H1 (cell line): ENCODE measurements at regions not wholly inside any gene's neighbourhood (a gene's known extent, or its start where the extent isn't known, plus 50 kb on each side); places are given as distances from the start of the nearest gene placed in this dataset.

ENCODE experiments used
- CTCF ChIA-PET: fragments of 300-600 bp; sonication (Branson Sonifier 250); formaldehyde crosslinking; loops from one replicate; lab custom pipeline; 2021; ENCODE audit not compliant: partially characterized antibody; lab: Charles Lee
- POLR2A ChIA-PET: fragments of 300-600 bp; sonication (Branson Sonifier 250); formaldehyde crosslinking; loops from one replicate; lab custom pipeline; 2021; ENCODE audit warnings: inconsistent platforms; ENCODE audit not compliant: partially characterized antibody; lab: Charles Lee
- DNase-seq, 2 experiments: peaks; one replicate each; pipeline versions ENCODE4 v3.0.0 to v3.0.0-alpha.2; 2010 to 2022; ENCODE audit warnings: low spot score in 2 of 2, low read depth in 1 of 2, mixed read lengths in 1 of 2
- FAIRE-seq: peaks from 2 replicates; lab custom pipeline; 2011; peaks lifted over from hg19 to GRCh38; lab: Jason Lieb, UNC
- H2AFZ ChIP-seq: 2 replicates; pipeline ENCODE4 v1.8.1; 2012; ENCODE audit warnings: low read length, inconsistent platforms
- H2AK5ac ChIP-seq: 2 replicates; pipeline ENCODE4 v1.6.1; 2013; ENCODE audit warnings: low read depth, low read length
- H2BK120ac ChIP-seq: replicated peaks from 2 replicates; pipeline ENCODE3; 2013; ENCODE audit warnings: low read depth, low read length, inconsistent platforms
- H2BK12ac ChIP-seq: 2 replicates; pipeline ENCODE4 v1.6.1; 2013; ENCODE audit warnings: low read depth, low read length
- H2BK15ac ChIP-seq: 2 replicates; pipeline ENCODE4 v1.6.1; 2013; ENCODE audit warnings: low read length
- H2BK20ac ChIP-seq: 2 replicates; pipeline ENCODE4 v1.6.1; 2013; ENCODE audit warnings: low read length
- H2BK5ac ChIP-seq: 2 replicates; pipeline ENCODE4 v1.6.1; 2013; ENCODE audit warnings: low read depth, low read length
- H3K14ac ChIP-seq: 2 replicates; pipeline ENCODE4 v1.6.1; 2013; ENCODE audit warnings: inconsistent platforms; ENCODE audit not compliant: insufficient read length
- H3K18ac ChIP-seq: 2 replicates; pipeline ENCODE4 v1.6.1; 2013; ENCODE audit warnings: low read length; ENCODE audit errors: extremely low read depth
- H3K23ac ChIP-seq: 2 replicates; pipeline ENCODE4 v1.6.1; 2013; ENCODE audit warnings: inconsistent platforms; ENCODE audit not compliant: insufficient read length
- H3K23me2 ChIP-seq: 2 replicates; pipeline ENCODE4 v1.6.1; 2013; ENCODE audit warnings: low read depth, low read length
- H3K27ac ChIP-seq: 2 replicates; pipeline ENCODE4 v1.6.1; 2011; ENCODE audit warnings: low read depth, low read length, inconsistent platforms
- H3K27me3 ChIP-seq, 4 experiments: replicated peaks in 1 of 4; 1 replicate in 1 of 4; 2 replicates in 3 of 4; pipeline versions ENCODE4 v1.6.1 to v1.8.1; 2011 to 2013; ENCODE audit warnings: low read length in 3 of 4, mild to moderate bottlenecking in 3 of 4, inconsistent platforms in 2 of 4, mixed read lengths in 2 of 4, moderate library complexity in 1 of 4; ENCODE audit not compliant: control insufficient read depth in 3 of 4, insufficient read depth in 3 of 4; ENCODE audit errors: extremely low read depth in 1 of 4
- H3K36me3 ChIP-seq, 4 experiments: 2 replicates each; pipeline versions ENCODE4 v1.6.1 to v1.8.1; 2011 to 2013; ENCODE audit warnings: mild to moderate bottlenecking in 4 of 4, low read length in 3 of 4, moderate library complexity in 2 of 4, control low read depth in 1 of 4, inconsistent platforms in 1 of 4; ENCODE audit not compliant: insufficient read depth in 4 of 4, control insufficient read depth in 2 of 4
- H3K4ac ChIP-seq: replicated peaks from 2 replicates; pipeline ENCODE3; 2013; ENCODE audit warnings: low read length, low read depth, mixed read lengths, inconsistent platforms; ENCODE audit not compliant: insufficient read length
- H3K4me1 ChIP-seq, 4 experiments: replicated peaks in 1 of 4; 1 replicate in 1 of 4; 2 replicates in 3 of 4; pipeline versions ENCODE4 v1.6.1 to v1.8.1; 2011 to 2013; ENCODE audit warnings: low read length in 3 of 4, inconsistent platforms in 2 of 4, mixed read lengths in 1 of 4; ENCODE audit not compliant: insufficient read depth in 4 of 4, control insufficient read depth in 3 of 4
- H3K4me2 ChIP-seq, 2 experiments: 2 replicates each; pipeline versions ENCODE4 v1.6.1 to v1.8.1; 2011 to 2013; ENCODE audit warnings: low read depth in 2 of 2, low read length in 2 of 2, control low read depth in 1 of 2, inconsistent platforms in 1 of 2, mild to moderate bottlenecking in 1 of 2; ENCODE audit not compliant: insufficient read depth in 1 of 2
- H3K4me3 ChIP-seq, 4 experiments: fragments of 200-600, 300-600 bp in 1 of 4; sonication (generic), shearing (Covaris generic), sonication (Bioruptor Twin) in 1 of 4; 2 replicates each; pipeline versions ENCODE4 v1.5.1 to v1.8.1; 2011 to 2016; ENCODE audit warnings: low read length in 4 of 4, low read depth in 3 of 4, control low read depth in 2 of 4, inconsistent platforms in 2 of 4, mild to moderate bottlenecking in 2 of 4, mixed read lengths in 1 of 4, moderate library complexity in 1 of 4; ENCODE audit not compliant: insufficient read depth in 2 of 4; ENCODE audit errors: extremely low read depth in 1 of 4
- H3K56ac ChIP-seq: replicated peaks from 2 replicates; pipeline ENCODE3; 2013; ENCODE audit warnings: low read depth, mild to moderate bottlenecking, mixed read lengths, low read length, inconsistent platforms; ENCODE audit not compliant: insufficient read length
- H3K79me1 ChIP-seq: 2 replicates; pipeline ENCODE4 v1.6.1; 2013; ENCODE audit warnings: low read depth, low read length, control low read depth
- H3K79me2 ChIP-seq, 2 experiments: 2 replicates each; pipeline versions ENCODE4 v1.6.1 to v1.8.1; 2012 to 2013; ENCODE audit warnings: low read length in 2 of 2, mild to moderate bottlenecking in 2 of 2, inconsistent platforms in 1 of 2; ENCODE audit not compliant: insufficient read depth in 2 of 2, control insufficient read depth in 1 of 2
- H3K9ac ChIP-seq, 4 experiments: replicated peaks in 1 of 4; 1 replicate in 1 of 4; 2 replicates in 3 of 4; pipeline versions ENCODE4 v1.6.1 to v1.8.1; 2011 to 2013; ENCODE audit warnings: low read depth in 3 of 4, low read length in 3 of 4, control low read depth in 2 of 4, mild to moderate bottlenecking in 2 of 4, moderate library complexity in 2 of 4, inconsistent platforms in 1 of 4; ENCODE audit errors: extremely low read depth in 1 of 4
- H3K9me3 ChIP-seq, 2 experiments: 2 replicates each; pipeline versions ENCODE4 v1.6.1 to v1.8.1; 2012 to 2013; ENCODE audit warnings: mild to moderate bottlenecking in 2 of 2, moderate library complexity in 2 of 2, control low read depth in 1 of 2, inconsistent platforms in 1 of 2, low read depth in 1 of 2, low read length in 1 of 2, mixed read lengths in 1 of 2; ENCODE audit not compliant: insufficient read depth in 2 of 2
- H4K20me1 ChIP-seq, 2 experiments: replicated peaks in 1 of 2; 2 replicates each; pipeline versions ENCODE3 to v1.8.1; 2011 to 2013; ENCODE audit warnings: inconsistent platforms in 2 of 2, low read length in 2 of 2, mild to moderate bottlenecking in 1 of 2; ENCODE audit not compliant: insufficient read depth in 2 of 2, control insufficient read depth in 1 of 2
- H4K5ac ChIP-seq: 2 replicates; pipeline ENCODE4 v1.6.1; 2013; ENCODE audit warnings: low read length, low read depth, mixed read lengths, inconsistent platforms; ENCODE audit not compliant: insufficient read length
- H4K8ac ChIP-seq: 2 replicates; pipeline ENCODE4 v1.8.0; 2013; ENCODE audit warnings: mild to moderate bottlenecking, moderate library complexity, low read length, inconsistent platforms; ENCODE audit not compliant: insufficient read depth; ENCODE audit errors: extremely low read depth
- H4K91ac ChIP-seq: replicated peaks from 2 replicates; pipeline ENCODE3; 2013; ENCODE audit warnings: low read length, mixed read lengths, inconsistent platforms; ENCODE audit not compliant: insufficient read length
- BRCA1 ChIP-seq: IDR thresholded peaks from 2 replicates; pipeline ENCODE4 v1.6.1; 2012; ENCODE audit warnings: low read depth, low read length, improper control_type of control experiment
- CHD2 ChIP-seq: IDR thresholded peaks from 2 replicates; pipeline ENCODE4 v1.6.1; 2012; ENCODE audit warnings: low read length, improper control_type of control experiment
- E2F6 ChIP-seq: IDR thresholded peaks from 2 replicates; pipeline ENCODE4 v1.6.1; 2012; ENCODE audit warnings: inconsistent platforms
- EGR1 ChIP-seq: IDR thresholded peaks from 2 replicates; pipeline ENCODE4 v1.6.1; 2011; ENCODE audit warnings: low read depth, low read length, borderline replicate concordance
- HDAC2 ChIP-seq, 2 experiments: fragments of 300-600 bp in 1 of 2; sonication (generic) in 1 of 2; IDR thresholded peaks; 2 replicates each; pipeline ENCODE4 v1.6.1; 2011 to 2012; ENCODE audit warnings: low read depth in 2 of 2, low read length in 2 of 2, mild to moderate bottlenecking in 2 of 2, moderate library complexity in 2 of 2, borderline replicate concordance in 1 of 2, inconsistent platforms in 1 of 2
- PHF8 ChIP-seq: fragments of 200-600 bp; sonication (generic); conservative IDR thresholded peaks from 2 replicates; pipeline ENCODE4 v1.7.1; 2012; ENCODE audit warnings: low read depth, mild to moderate bottlenecking, inconsistent platforms, low read length, moderate library complexity
- POLR2A ChIP-seq, 2 experiments: IDR thresholded peaks; 1 replicate in 1 of 2; 2 replicates in 1 of 2; pipeline ENCODE4 v1.6.1; 2011; ENCODE audit warnings: low read depth in 2 of 2, low read length in 2 of 2, mild to moderate bottlenecking in 2 of 2; ENCODE audit errors: control extremely low read depth in 1 of 2
- POLR2AphosphoS5 ChIP-seq: IDR thresholded peaks from 2 replicates; pipeline ENCODE4 v1.6.1; 2011; ENCODE audit warnings: low read depth, low read length
- RAD21 ChIP-seq, 2 experiments: IDR thresholded peaks in 1 of 2; conservative IDR thresholded peaks in 1 of 2; 2 replicates each; pipeline ENCODE4 v1.6.1; 2011; ENCODE audit warnings: low read depth in 2 of 2, low read length in 2 of 2, improper control_type of control experiment in 1 of 2, inconsistent platforms in 1 of 2, mild to moderate bottlenecking in 1 of 2, moderate library complexity in 1 of 2
- RBBP5 ChIP-seq: IDR thresholded peaks from 2 replicates; pipeline ENCODE4 v1.7.1; 2012; ENCODE audit warnings: low read depth, mild to moderate bottlenecking, inconsistent platforms, low read length, moderate library complexity, borderline replicate concordance
- SIRT6 ChIP-seq: IDR thresholded peaks from one replicate; pipeline ENCODE4 v1.7.1; 2012; ENCODE audit warnings: low read length, inconsistent platforms
- SP4 ChIP-seq: IDR thresholded peaks from 2 replicates; pipeline ENCODE4 v1.6.1; 2012; ENCODE audit warnings: low read length, inconsistent platforms
- TAF1 ChIP-seq: IDR thresholded peaks from 2 replicates; pipeline ENCODE4 v1.6.1; 2011; ENCODE audit warnings: mild to moderate bottlenecking, low read depth, low read length
- USF2 ChIP-seq: IDR thresholded peaks from 2 replicates; pipeline ENCODE4 v1.6.1; 2011; ENCODE audit warnings: low read length, improper control_type of control experiment
- WGBS, 2 experiments: shearing (Covaris generic) in 1 of 2; methylation state at CpG; one replicate each; pipeline versions ENCODE4 v1.1.6 to v1.1.7; 2013 to 2015; ENCODE audit warnings: low lambda C conversion rate in 2 of 2, mixed read lengths in 2 of 2, inconsistent platforms in 1 of 2, low coverage in 1 of 2, missing lambda C conversion rate in 1 of 2; ENCODE audit not compliant: insufficient replicate concordance in 2 of 2, insufficient coverage in 1 of 2, insufficient read length in 1 of 2; ENCODE audit errors: extremely low coverage in 1 of 2, missing lambda C conversion rate in 1 of 2; 5-methylcytosine and 5-hydroxymethylcytosine counted together

GRCh38 chr3:152638214-152638613, 196.7 kb upstream of the P2RY1 start:
- no peak for DNase-seq
- 95% methylated on average over 4 of the region's 4 CpGs; no CpG with 5 or more reads in 1 of the 2 experiments for WGBS, 2 experiments
- H2BK12ac ChIP-seq, result no peak overlapping the region
- H3K79me2 ChIP-seq, result no peaks in the 10 kb centered on the region
- H2AFZ ChIP-seq, result no peak overlapping the region
- no peak overlapping the region for H3K9ac ChIP-seq
- H3K23ac ChIP-seq, result no peak overlapping the region
- no peaks in the 10 kb centered on the region for H3K9me3 ChIP-seq
- no peak overlapping the region for H3K4me2 ChIP-seq
- no peak overlapping the region for H2BK15ac ChIP-seq
- H3K4me3 ChIP-seq, result no peak overlapping the region
- H4K8ac ChIP-seq, result no peak overlapping the region
- H3K36me3 ChIP-seq, result no peaks in the 10 kb centered on the region
- H3K4ac ChIP-seq, result no peak overlapping the region
- H3K23me2 ChIP-seq, result no peaks in the 10 kb centered on the region
- no peaks in the 10 kb centered on the region for H3K27me3 ChIP-seq
- no peak overlapping the region for H4K91ac ChIP-seq
- H3K4me1 ChIP-seq, result no peaks in the 10 kb centered on the region
- H3K18ac ChIP-seq, result no peak overlapping the region
- CTCF ChIA-PET, result interaction anchor here (0.6 kb wide), 1 partner anchor 1885 kb away, joined by 3 read pairs; no protein-coding TSS in a partner anchor
- POLR2A ChIA-PET, result no interaction called here
- no peak overlapping the region for H2BK20ac ChIP-seq
- FAIRE-seq, result no peak
- H3K14ac ChIP-seq, result no peak overlapping the region
- H4K20me1 ChIP-seq, result no peaks in the 10 kb centered on the region
- H3K79me1 ChIP-seq, result no peaks in the 10 kb centered on the region
- H2BK120ac ChIP-seq, result no peak overlapping the region
- no peak overlapping the region for H3K27ac ChIP-seq
- H4K5ac ChIP-seq, result no peak overlapping the region
- no peak overlapping the region for H2BK5ac ChIP-seq
- no peak overlapping the region for H2AK5ac ChIP-seq
- no peak overlapping the region for H3K56ac ChIP-seq
- TF ChIP-seq TAF1 (no peak), EGR1 (no peak), RAD21 (IDR thresholded peaks at IDR 0.05 in 1 of 2, conservative IDR thresholded peaks at IDR 0.05 in 1 of 2; ENCODE audit: low read depth in 2 of 2, low read length in 2 of 2) (no peak), RBBP5 (no peak), BRCA1 (no peak), PHF8 (no peak), HDAC2 (IDR thresholded peaks at IDR 0.05; ENCODE audit: borderline replicate concordance in 1 of 2, low read depth in 2 of 2, low read length in 2 of 2) (no peak), POLR2AphosphoS5 (no peak), SP4 (no peak), USF2 (no peak), SIRT6 (no peak), E2F6 (no peak), POLR2A (IDR thresholded peaks at IDR 0.05; ENCODE audit: control extremely low read depth in 1 of 2, low read depth in 2 of 2, low read length in 2 of 2) (no peak), CHD2 (no peak)
